ENCODE measurements at regions not wholly inside any gene's neighbourhood (a gene's known extent, or its start where the extent isn't known, plus 50 kb on each side); places are given as distances from the start of the nearest gene placed in this dataset.

GRCh38 chr12:46710125-46710743, 115.6 kb downstream of the SLC38A4 start:
- Histone ChIP-seq H3K9me3 (ENCODE audit: control insufficient read depth in 1 of 2, insufficient read depth in 1 of 2, low read depth in 1 of 2, low read length in 2 of 2) (no peaks in the 10 kb centered on the region), H3K27ac (ENCODE audit: low read depth, low read length) (no peak overlapping the region), H3K27me3 (ENCODE audit: insufficient read depth, low read length) (no peaks in the 10 kb centered on the region), H3K79me2 (ENCODE audit: insufficient read depth, low read length) (no peaks in the 10 kb centered on the region), H3K9me2 (ENCODE audit: insufficient read depth) (no peaks in the 10 kb centered on the region), H3K9ac (ENCODE audit: low read length) (no peak overlapping the region), H3K4me1 (ENCODE audit: control insufficient read depth in 1 of 2, insufficient read depth in 2 of 2, low read length in 2 of 2) (no peaks in the 10 kb centered on the region), H2AFZ (ENCODE audit: low read depth, low read length, poor library complexity, severe bottlenecking) (no peak overlapping the region), H3K4me3 (replicated peaks in 1 of 2; ENCODE audit: low read depth in 1 of 2, low read length in 2 of 2) (no peak overlapping the region), H4K20me1 (ENCODE audit: insufficient read depth) (no peaks in the 10 kb centered on the region), H3K36me3 (ENCODE audit: control insufficient read depth in 1 of 2, insufficient read depth in 2 of 2, low read length in 2 of 2) (no peaks in the 10 kb centered on the region), H3K4me2 (ENCODE audit: low read length) (no peak overlapping the region)
- DNase-seq (ENCODE audit: low read depth, low spot score) (no peak), ATAC-seq (no peak)
- no TSS peak for BruUV-seq (replicated peaks)
- intact Hi-C loops (cut with micrococcal nuclease), result no loop called here
- TF ChIP-seq CTCF (IDR thresholded peaks at IDR 0.05 in 2 of 3, conservative IDR thresholded peaks at IDR 0.05 in 1 of 3; ENCODE audit: borderline replicate concordance in 1 of 3, insufficient read depth in 1 of 3, low read depth in 2 of 3, low read length in 2 of 3), result no peak
- TF ChIP-seq ZFX (IDR thresholded peaks at IDR 0.05), result no peak
- TF ChIP-seq TCF7L2 (IDR thresholded peaks at IDR 0.05; ENCODE audit: borderline replicate concordance, extremely low read depth, insufficient read depth, insufficient read length), result no peak
- no peak for TF ChIP-seq ZBTB33 (IDR thresholded peaks at IDR 0.05; ENCODE audit: extremely low read depth, insufficient replicate concordance, low read length)
- no peak for TF ChIP-seq EGR1 (IDR thresholded peaks at IDR 0.05; ENCODE audit: low read depth)
- TF ChIP-seq MAX (IDR thresholded peaks at IDR 0.05), result no peak
- TF ChIP-seq FOSL1 (IDR thresholded peaks at IDR 0.05; ENCODE audit: low read depth), result no peak
- TF ChIP-seq YY1 (IDR thresholded peaks at IDR 0.05; ENCODE audit: extremely low read depth, insufficient replicate concordance, low read depth, low read length), result no peak
- no peak for TF ChIP-seq EZH2phosphoT487 (IDR thresholded peaks at IDR 0.05; ENCODE audit: borderline replicate concordance)
- ChIA-PET POLR2A (no interaction called here), RAD21 (ENCODE audit: low non-redundant PET in 1 of 2, low total read pairs in 2 of 2, uncharacterized antibody in 2 of 2, unreplicated experiment in 2 of 2) (no interaction called here), CTCF (no interaction called here)

Data from HCT116 (cell line).